ENCODE measurements at regions not wholly inside any gene's neighbourhood (a gene's known extent, or its start where the extent isn't known, plus 50 kb on each side); places are given as distances from the start of the nearest gene placed in this dataset.
A peak's percentile ranks its signal among the peaks of the same experiment; 100 is the strongest.

- DNase-seq (ENCODE audit: low read depth), result no peak
- no peak for TF ChIP-seq CTCF (conservative IDR thresholded peaks at IDR 0.05; ENCODE audit: low read depth, low read length)
- H3K4me3 ChIP-seq (ENCODE audit: low read depth, low read length), result no peak overlapping the region
These were observed 84.6 kb downstream of the GPR88 start for GRCh38 chr1:100622506-100622905.

- H3K4me3 ChIP-seq (ENCODE audit: low read depth, low read length), result no peak overlapping the region
- TF ChIP-seq CTCF (conservative IDR thresholded peaks at IDR 0.05; ENCODE audit: low read depth, low read length), result no peak
These were observed 85.2 kb downstream of the GPR88 start for GRCh38 chr1:100622966-100623762.

GRCh38 chr1:100624886-100625610 is 87.1 kb downstream of the GPR88 start:
- no peak overlapping the region for H3K4me3 ChIP-seq (ENCODE audit: low read depth, low read length)
- no peak for TF ChIP-seq CTCF (conservative IDR thresholded peaks at IDR 0.05; ENCODE audit: low read depth, low read length)
- peak; percentile 89 for DNase-seq (ENCODE audit: low read depth)

More at GRCh38 chr1:100622966-100623762, 85.2 kb downstream of the GPR88 start:
- DNase-seq (ENCODE audit: low read depth), result peak; percentile 94

- no peak for TF ChIP-seq CTCF (conservative IDR thresholded peaks at IDR 0.05; ENCODE audit: low read depth, low read length)
- H3K4me3 ChIP-seq (ENCODE audit: low read depth, low read length), result no peak overlapping the region
- DNase-seq (ENCODE audit: low read depth), result no peak
These were observed 88.5 kb downstream of the GPR88 start for GRCh38 chr1:100626397-100626796.

GRCh38 chr1:100627054-100627716 is 89.2 kb downstream of the GPR88 start:
- TF ChIP-seq CTCF (conservative IDR thresholded peaks at IDR 0.05; ENCODE audit: low read depth, low read length), result no peak
- DNase-seq (ENCODE audit: low read depth), result no peak
- no peak overlapping the region for H3K4me3 ChIP-seq (ENCODE audit: low read depth, low read length)

GRCh38 chr1:100627936-100628335 is 90.0 kb downstream of the GPR88 start:
- H3K4me3 ChIP-seq (ENCODE audit: low read depth, low read length), result no peak overlapping the region
- no peak for TF ChIP-seq CTCF (conservative IDR thresholded peaks at IDR 0.05; ENCODE audit: low read depth, low read length)
- no peak for DNase-seq (ENCODE audit: low read depth)

Measured in epithelial cell of proximal tubule (primary cell).